ENCODE measurements at regions not wholly inside any gene's neighbourhood (a gene's known extent, or its start where the extent isn't known, plus 50 kb on each side); places are given as distances from the start of the nearest gene placed in this dataset.

DNA sequence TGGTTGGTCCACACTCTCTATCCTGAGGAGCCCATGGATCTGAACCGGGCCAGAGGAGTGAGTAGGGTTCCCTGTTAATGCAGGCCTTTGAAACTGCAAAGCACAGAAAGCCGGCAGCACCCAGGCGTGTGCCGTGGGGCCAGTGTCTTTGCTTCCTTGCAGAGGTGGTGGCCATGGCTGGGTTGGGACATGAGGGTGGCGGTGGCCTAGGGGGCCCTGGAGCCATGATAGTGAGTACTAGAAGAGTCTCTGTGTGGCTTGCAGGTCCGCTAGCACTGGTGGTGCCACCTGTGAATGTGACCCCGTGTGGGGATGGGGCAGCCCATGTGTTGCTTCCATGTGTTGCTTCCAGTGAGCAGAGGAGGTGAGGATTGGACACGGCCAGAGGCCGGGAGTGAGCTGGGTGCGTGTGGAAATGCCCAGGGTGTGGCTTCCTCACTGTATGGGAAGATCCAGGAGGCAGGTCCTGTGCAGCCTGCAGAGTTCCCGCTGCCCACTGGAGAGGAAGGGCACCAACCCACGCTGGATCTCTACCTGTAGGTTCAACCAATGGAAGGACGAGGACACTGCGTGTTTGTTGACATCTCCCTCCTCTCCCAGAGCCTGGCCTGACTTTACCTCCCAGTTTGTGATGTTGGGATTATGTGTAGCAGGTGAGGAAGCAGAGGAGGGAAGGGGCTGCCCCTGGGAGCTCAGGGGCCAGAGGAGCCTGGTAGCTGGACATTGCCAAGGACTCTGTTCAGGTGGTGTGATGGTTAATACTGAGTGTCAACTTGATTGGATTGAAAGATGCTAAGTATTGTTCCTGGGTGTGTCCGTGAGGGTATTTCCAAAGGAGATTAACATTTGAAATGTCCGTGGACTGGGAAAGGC, 796.6 kb downstream of the TBC1D22A start:
- DNase-seq, result peak; percentile 33

DNA sequence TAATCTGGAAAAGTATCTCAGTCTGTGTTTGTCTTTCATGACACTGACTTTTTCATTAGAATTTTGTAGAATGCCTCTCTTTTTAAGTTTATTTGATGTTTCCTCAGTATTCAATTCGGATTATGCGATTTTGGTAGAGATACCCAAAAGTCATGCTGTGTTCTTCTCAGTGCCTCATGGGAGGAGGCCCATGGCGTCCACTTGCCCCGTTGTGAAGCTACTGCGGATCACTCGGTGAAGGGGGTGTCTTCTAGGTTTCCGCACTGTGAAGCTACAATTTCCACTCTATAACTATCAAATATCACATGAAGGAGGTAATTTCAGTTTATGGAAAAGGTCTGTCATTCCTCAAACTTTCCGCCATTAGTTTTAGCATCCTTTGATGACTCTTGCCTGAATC, 794.0 kb downstream of the TBC1D22A start:
- DNase-seq, result no peak

DNA sequence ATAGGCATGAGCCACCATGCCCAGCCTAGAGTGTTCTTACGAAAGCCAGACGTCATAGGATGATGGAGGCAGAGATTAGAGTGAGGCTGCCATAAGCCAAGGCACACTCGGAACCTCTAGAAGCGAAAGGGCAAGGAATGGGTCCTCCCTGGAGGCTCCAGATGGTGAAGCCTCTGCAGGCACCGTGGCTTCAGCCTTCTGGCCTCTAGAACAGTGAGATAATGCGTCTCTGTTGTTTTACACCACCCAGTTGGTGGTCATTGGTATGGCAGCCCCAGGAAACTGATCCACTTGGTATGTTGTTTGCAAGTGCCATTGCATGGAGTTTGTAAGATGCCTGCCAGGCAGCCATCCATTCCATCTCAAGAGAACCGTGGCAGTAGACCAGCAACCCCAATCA, 791.0 kb downstream of the TBC1D22A start:
- peak; percentile 21 for DNase-seq

GRCh38 chr22:47552541-47553205, 790.2 kb downstream of the TBC1D22A start:
- DNase-seq, result peak; percentile 25

DNA sequence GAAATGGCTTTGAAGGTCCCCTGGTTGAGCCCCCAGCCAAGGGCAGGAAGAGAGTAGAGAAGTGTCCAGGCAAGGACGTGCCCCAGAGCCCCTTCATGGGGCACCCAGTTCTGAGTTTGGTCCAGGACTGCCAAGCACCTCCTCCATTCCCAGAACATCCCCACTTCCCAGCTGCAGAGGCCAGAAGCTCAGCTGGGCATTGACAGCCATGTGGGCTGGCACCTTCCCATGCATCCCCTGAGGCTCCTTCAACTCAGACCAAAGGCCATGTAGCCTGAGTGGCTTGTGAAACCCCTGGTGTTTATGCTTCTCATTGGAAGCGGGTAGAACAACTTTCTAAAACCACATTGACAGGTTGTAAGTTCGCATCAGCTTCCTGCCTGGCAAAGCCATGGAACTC, 789.6 kb downstream of the TBC1D22A start:
- DNase-seq, result peak; percentile 33

GRCh38 chr22:47551431-47551775, 789.0 kb downstream of the TBC1D22A start:
- peak; percentile 10 for DNase-seq

DNA sequence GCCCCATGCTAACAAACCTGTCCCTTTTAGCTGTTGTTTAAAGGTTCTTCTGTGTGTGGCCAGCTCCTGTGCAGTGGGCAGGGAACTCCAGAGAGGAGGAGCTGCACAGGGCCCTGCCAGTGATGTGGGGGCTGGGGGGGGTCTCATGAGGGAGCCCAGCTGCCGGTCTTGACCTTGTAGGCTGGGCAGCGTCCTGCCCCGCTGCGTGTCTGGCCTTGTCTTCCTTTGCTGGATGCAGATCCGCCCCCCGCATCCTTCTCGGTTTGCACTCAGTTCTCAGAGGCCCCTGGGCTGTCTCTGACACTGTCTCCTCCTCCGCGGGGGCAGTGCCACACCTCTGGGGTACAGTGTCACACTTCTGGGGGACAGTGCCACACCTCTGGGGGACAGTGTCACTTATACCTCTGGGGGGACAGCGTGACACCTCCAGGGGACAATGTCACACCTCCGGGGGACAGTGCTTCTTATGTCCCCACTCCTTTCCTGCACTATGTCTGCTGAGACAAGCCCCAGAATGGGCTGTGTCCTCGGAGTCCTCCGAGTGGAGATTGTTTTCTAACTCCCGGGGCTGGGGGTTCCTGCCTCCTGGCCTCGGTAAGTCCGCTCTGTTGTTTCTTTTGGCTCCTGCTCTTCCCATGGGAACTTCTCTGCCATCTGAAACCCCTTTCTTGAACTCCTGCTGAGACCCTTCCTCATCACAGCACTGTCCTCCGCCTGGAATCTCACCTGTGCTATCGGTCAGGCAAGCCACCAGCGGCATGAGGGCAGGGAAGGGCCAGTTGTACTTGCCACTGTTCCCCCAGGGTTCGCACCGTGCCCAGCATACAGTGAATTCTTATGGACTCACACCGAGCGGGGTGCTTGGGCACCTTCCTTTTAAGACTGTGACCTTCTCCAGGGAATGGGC, 788.3 kb downstream of the TBC1D22A start:
- DNase-seq, result peak; percentile 37

DNA sequence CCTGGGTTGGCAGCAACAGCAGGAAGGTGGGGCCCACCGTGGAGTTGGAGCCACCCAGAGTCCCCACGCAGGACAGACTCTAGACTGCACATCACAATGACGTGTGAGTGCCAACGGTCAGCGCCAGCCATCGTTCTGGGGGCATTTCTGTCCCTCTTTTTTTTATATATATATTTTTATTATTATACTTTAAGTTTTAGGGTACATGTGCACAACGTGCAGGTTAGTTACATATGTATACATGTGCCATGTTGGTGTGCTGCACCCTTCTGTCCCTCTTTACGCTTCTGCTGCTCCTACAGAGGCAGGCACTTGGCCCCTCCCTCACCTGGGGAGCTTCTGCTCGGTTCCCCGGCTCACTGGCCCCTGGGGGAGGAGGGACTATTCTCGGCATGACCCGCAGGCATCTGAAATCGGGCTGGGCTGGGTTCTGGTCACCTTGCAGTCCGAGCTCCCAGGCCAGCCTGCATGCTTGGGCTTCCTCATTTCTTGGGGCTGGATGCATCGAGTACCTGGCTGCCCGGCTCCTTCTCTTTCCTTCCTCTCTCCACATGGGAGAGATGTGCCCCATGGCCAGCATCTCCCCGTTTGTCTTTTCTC, 787.4 kb downstream of the TBC1D22A start:
- peak; percentile 55 for DNase-seq

GRCh38 chr22:47548953-47549740, 786.7 kb downstream of the TBC1D22A start:
- peak; percentile 27 for DNase-seq

DNA sequence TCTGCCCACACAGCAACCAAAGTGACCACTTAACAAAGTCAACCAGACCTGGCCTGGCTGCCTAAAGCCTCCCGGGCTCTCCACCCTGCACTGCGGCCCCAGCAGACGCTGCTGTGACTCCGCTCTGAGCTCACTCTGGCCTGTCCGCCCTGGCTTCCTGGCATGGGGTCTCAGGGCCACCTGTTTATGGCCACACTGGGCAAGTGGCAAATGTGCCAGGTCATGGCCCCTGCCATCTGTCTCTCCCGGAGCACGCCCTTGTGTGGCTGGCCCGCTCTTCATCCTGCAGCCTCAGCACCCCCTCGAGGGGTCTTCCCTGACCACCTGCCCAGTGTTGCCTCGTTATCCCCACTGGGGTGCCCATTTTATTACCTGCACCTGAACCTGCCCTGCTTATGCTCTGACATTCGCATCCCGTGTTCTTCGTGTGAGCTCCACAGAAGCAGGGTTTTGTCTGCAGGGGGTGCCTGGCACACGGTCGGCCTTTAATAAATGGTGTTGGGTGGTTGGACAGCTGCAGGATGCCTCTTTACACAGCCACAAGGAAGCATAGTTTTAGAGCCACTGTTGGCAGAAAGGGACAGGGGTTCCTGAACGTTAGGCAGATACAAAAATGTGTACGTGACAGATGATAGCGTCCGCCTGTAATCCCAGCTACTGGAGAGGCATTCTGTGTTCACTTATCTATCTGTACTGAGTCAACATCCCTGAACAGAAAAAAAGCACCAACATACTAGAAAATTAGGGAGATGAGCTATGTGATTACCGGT, 785.6 kb downstream of the TBC1D22A start:
- DNase-seq, result peak; percentile 50

DNA sequence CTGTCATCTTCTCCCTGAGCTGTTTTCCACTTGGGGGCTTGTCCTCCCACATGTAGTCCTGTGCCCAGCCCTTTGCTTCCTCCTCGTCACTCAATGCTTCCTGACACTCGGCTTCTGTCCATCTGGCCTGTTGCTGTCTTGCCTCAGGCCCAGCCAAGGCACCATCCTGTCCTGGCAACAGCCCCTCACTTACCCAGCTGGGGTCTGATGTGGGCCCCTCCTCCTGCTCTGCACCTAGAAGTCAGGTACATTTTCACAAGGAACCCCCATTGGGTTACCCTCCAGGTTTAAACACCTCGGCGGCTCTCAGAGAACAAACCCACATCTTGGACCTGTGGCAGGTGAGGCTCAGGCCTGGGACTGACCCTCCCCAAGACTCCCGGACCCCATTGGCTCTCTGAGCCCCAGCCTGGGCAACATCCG, 784.8 kb downstream of the TBC1D22A start:
- peak; percentile 57 for DNase-seq

DNA sequence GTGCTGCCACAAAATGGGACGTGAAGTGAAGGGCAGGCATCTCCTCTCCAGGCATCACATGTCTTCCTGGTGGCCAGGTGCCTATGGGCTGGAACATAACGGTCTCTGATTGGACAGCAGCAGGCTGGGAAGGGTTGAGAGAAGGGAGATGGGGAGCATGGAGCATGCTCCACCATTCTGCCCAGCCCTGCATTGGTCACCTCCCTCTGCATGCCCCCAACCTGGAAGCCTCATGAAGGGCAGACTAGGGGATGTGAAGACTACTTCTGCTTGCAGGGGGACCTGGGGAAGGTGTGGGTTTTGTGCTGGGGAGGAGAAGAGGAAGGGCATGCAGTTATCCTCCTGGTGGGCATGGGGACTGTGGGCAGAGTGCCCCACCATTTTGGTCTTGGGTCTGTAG, 782.2 kb downstream of the TBC1D22A start:
- DNase-seq, result no peak

DNA sequence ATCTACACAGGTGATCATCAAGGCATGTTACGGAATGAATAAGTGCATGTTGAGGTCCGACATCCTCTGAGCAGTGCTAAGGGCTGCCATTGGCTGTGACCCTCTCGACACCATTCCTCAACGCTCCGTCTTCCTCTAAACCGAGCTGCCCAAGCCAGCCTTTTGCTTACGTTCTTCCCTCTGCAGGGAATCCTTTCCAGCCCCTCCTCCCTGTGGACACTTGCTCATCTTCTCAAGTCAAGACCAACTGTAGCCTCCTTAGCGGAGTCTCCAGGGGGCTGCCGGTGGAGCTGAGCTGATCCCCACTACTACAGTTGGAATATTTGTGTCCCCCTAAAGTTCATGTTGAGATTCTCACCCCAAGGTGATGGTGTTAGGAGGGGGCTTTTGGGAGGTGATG, 781.0 kb downstream of the TBC1D22A start:
- no peak for DNase-seq

DNA sequence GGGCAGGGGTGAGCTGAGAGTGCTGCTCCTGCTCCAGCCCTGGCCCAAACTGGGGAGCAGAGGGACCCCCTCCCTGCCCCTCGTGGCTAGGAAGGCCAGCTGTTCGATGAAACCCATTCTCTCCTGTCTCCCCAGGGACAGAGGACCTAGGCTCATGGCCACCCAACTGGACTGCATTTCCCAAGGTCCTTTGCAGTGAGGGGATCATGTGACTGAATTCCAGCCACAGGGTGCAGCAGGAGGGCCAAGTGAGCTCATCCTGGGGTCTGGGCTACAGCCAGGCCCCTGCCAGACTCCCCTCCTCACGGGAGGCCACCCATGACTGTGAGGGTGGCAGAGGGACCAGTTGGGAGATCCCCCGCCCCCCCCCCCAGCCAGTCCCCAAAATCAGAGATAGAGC, 777.6 kb downstream of the TBC1D22A start:
- no peak for DNase-seq

- DNase-seq, result no peak
Measured at GRCh38 chr22:47539374-47539773, 776.9 kb downstream of the TBC1D22A start.

- DNase-seq, result no peak
Measured at GRCh38 chr22:47535681-47536080, 773.2 kb downstream of the TBC1D22A start.

- DNase-seq, result no peak
Measured at GRCh38 chr22:47534804-47535410, 772.5 kb downstream of the TBC1D22A start.

GRCh38 chr22:47533961-47534803, 771.7 kb downstream of the TBC1D22A start:
- DNase-seq, result no peak

GRCh38 chr22:47517062-47517461, 754.6 kb downstream of the TBC1D22A start:
- DNase-seq, result no peak
